Spleen (tissue), 7 donors: ENCODE measurements at regions not wholly inside any gene's neighbourhood (a gene's known extent, or its start where the extent isn't known, plus 50 kb on each side); places are given as distances from the start of the nearest gene placed in this dataset.

Experiments used
- POLR2A ChIP-seq, 3 donors: fragments of 450-650 bp; IDR thresholded peaks; one replicate each; pipeline ENCODE4 v1.5.1; 2017; ENCODE audit warnings: antibody characterized with exemption in 3 of 3, mild to moderate bottlenecking in 1 of 3
- TF ChIP-seq, protein P1 (sequence below), 11 experiments: fragments of 200-600 bp in 7 of 11; fragments of 450-650 bp in 4 of 11; sonication (generic) in 4 of 11; IDR thresholded peaks in 8 of 11; conservative IDR thresholded peaks in 3 of 11; 1 replicate in 7 of 11; 2 replicates in 4 of 11; pipeline versions ENCODE4 v1.4.0 to v1.8.0; 2016 to 2021; ENCODE audit warnings: antibody characterized with exemption in 11 of 11, inconsistent platforms in 4 of 11, mild to moderate bottlenecking in 1 of 11
- donor health status: DM: no; HTN: no; CAD: no; lungs with moderate emphysema.
- donor health status: DM: no; HTN: no; CAD: no.
- donor health status: DM: no; HTN: no; CAD: no.

DNA sequence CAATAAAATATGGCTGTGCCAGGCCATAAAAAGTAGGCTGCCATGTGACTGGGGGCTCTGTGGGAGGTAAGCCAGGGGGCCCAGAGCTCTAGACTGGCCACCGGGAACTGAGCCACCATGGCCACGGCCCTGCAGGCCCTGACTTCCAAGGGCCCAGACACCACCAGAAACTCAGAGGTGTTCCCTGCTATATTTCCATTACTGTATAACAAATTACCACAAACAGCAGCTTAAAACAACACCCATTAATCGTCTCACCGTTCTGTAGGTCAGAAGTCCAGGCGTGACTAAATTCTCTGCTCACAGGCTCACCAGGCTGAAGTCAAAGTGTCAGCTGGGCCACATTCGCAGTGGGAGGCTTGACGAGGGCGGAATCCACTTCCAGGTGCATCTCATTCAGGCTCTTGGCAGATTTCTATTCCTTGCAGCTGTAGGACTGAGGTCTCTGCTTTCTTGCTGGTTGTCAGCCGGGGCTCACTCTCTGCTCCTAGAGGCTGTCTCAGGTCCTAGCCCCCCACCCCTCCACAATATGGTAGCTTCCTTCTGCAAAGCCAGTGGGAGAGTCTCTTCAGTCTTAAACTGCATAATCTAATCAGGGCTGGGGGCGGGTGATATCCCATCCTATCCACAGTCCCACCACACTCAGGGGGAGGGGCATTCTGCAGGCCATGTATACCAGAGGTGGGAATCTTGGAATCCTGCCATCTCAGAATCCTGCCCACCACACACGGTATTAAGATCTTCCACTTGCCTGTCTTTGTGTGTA is 125.4 kb downstream of the C5orf15 start:
- TF ChIP-seq, protein P1, sequence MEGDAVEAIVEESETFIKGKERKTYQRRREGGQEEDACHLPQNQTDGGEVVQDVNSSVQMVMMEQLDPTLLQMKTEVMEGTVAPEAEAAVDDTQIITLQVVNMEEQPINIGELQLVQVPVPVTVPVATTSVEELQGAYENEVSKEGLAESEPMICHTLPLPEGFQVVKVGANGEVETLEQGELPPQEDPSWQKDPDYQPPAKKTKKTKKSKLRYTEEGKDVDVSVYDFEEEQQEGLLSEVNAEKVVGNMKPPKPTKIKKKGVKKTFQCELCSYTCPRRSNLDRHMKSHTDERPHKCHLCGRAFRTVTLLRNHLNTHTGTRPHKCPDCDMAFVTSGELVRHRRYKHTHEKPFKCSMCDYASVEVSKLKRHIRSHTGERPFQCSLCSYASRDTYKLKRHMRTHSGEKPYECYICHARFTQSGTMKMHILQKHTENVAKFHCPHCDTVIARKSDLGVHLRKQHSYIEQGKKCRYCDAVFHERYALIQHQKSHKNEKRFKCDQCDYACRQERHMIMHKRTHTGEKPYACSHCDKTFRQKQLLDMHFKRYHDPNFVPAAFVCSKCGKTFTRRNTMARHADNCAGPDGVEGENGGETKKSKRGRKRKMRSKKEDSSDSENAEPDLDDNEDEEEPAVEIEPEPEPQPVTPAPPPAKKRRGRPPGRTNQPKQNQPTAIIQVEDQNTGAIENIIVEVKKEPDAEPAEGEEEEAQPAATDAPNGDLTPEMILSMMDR (IDR thresholded peaks at IDR 0.05 in 8 of 11, conservative IDR thresholded peaks at IDR 0.05 in 3 of 11) = no peak
- TF ChIP-seq POLR2A (IDR thresholded peaks at IDR 0.05) = no peak
